ENCODE measurements at regions not wholly inside any gene's neighbourhood (a gene's known extent, or its start where the extent isn't known, plus 50 kb on each side); places are given as distances from the start of the nearest gene placed in this dataset.

DNA sequence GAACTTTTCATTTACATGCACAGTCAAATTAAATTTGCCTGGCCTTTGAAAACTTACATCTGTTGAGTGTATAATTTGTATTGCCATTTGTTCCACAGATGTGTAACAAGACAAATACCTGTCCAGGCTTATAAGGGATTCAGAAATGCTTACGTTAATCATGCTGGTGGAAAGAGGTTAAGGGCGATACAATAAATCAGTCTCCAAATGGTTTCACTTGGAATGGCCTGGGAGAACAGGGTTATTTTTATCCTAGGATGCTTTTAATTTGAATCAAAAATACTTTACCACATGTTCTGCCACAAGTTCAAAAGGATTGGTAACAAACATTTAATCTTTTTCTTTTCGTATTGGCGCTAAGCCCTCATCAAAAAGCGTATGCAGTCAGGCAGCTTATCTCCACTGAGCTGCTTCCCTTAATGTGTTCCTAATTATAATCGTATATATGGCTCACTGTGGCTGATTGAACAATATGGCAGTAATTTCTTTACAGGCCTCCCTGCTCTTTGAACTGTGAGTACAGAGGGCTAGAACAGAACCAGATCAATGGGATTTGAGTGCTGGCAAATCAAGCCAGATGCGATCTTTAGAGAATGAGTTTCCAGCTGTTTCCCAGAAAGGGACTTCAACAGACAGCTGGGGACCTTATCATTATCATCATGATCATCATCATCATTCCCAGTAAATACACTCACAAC is 425.7 kb downstream of the SPRY2 start:
- TF ChIP-seq POLR2AphosphoS5 (IDR thresholded peaks at IDR 0.05) (no peak), EP300 (IDR thresholded peaks at IDR 0.05; ENCODE audit: low read depth) (no peak), POLR2A (IDR thresholded peaks at IDR 0.05) (no peak)
- TF ChIP-seq, protein P1, sequence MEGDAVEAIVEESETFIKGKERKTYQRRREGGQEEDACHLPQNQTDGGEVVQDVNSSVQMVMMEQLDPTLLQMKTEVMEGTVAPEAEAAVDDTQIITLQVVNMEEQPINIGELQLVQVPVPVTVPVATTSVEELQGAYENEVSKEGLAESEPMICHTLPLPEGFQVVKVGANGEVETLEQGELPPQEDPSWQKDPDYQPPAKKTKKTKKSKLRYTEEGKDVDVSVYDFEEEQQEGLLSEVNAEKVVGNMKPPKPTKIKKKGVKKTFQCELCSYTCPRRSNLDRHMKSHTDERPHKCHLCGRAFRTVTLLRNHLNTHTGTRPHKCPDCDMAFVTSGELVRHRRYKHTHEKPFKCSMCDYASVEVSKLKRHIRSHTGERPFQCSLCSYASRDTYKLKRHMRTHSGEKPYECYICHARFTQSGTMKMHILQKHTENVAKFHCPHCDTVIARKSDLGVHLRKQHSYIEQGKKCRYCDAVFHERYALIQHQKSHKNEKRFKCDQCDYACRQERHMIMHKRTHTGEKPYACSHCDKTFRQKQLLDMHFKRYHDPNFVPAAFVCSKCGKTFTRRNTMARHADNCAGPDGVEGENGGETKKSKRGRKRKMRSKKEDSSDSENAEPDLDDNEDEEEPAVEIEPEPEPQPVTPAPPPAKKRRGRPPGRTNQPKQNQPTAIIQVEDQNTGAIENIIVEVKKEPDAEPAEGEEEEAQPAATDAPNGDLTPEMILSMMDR (IDR thresholded peaks at IDR 0.05): no peak
- DNase-seq: no peak

GRCh38 chr13:79913141-79913827 is 427.6 kb downstream of the SPRY2 start:
- no peak for TF ChIP-seq POLR2A (IDR thresholded peaks at IDR 0.05)
- TF ChIP-seq, protein P1 (IDR thresholded peaks at IDR 0.05): no peak
- TF ChIP-seq EP300 (IDR thresholded peaks at IDR 0.05; ENCODE audit: low read depth): no peak
- TF ChIP-seq POLR2AphosphoS5 (IDR thresholded peaks at IDR 0.05): no peak
- no peaks in the 10 kb centered on the region for H3K4me1 ChIP-seq
- H3K4me3 ChIP-seq: no peak overlapping the region
- intact Hi-C loops (cut with DNase I; ENCODE audit: low total_unique reads) (no loop called here), in situ Hi-C loops (cut with MboI; ENCODE audit: low pct_ligation_motif_present in 1 of 4, low pct_unique_long_range_greater_than_20kb in 1 of 4, low sequenced_read_pairs in 3 of 4) (no loop called here)
- H3K27ac ChIP-seq: no peak overlapping the region
- 91 to 93% methylated on average over 1 of the region's 1 CpG for whole genome bisulfite sequencing, 2 donors (ENCODE audit: low coverage in 1 of 2)
- H3K36me3 ChIP-seq: no peaks in the 10 kb centered on the region
- no peaks in the 10 kb centered on the region for H3K27me3 ChIP-seq
- DNase-seq: no peak
- H3K9me3 ChIP-seq: no peaks in the 10 kb centered on the region

More for the DNA sequence above, 425.7 kb downstream of the SPRY2 start:
- Histone ChIP-seq H3K4me1 (no peaks in the 10 kb centered on the region), H3K27me3 (no peaks in the 10 kb centered on the region), H3K27ac (no peak overlapping the region), H3K4me3 (no peak overlapping the region), H3K9me3 (no peaks in the 10 kb centered on the region), H3K36me3 (no peaks in the 10 kb centered on the region)
- in situ Hi-C loops (cut with MboI; ENCODE audit: low pct_ligation_motif_present in 1 of 4, low pct_unique_long_range_greater_than_20kb in 1 of 4, low sequenced_read_pairs in 3 of 4): no loop called here
- intact Hi-C loops (cut with DNase I; ENCODE audit: low total_unique reads): no loop called here
- 91 to 92% methylated on average over 6 to 7 of the region's 7 CpGs for WGBS, 2 donors (ENCODE audit: low coverage in 1 of 2)

- intact Hi-C loops (cut with DNase I; ENCODE audit: low total_unique reads) (no loop called here), in situ Hi-C loops (cut with MboI; ENCODE audit: low pct_ligation_motif_present in 1 of 4, low pct_unique_long_range_greater_than_20kb in 1 of 4, low sequenced_read_pairs in 3 of 4) (no loop called here)
- H3K9me3 ChIP-seq: no peaks in the 10 kb centered on the region
- H3K27ac ChIP-seq: no peak overlapping the region
- WGBS, 2 donors (ENCODE audit: low coverage in 1 of 2): 68 to 80% methylated on average over 3 of the region's 3 CpGs
- H3K4me3 ChIP-seq: no peak overlapping the region
- no peak for TF ChIP-seq POLR2AphosphoS5 (IDR thresholded peaks at IDR 0.05)
- TF ChIP-seq, protein P1 (IDR thresholded peaks at IDR 0.05): no peak
- no peak for TF ChIP-seq EP300 (IDR thresholded peaks at IDR 0.05; ENCODE audit: low read depth)
- no peak for TF ChIP-seq POLR2A (IDR thresholded peaks at IDR 0.05)
- no peaks in the 10 kb centered on the region for H3K4me1 ChIP-seq
- no peaks in the 10 kb centered on the region for H3K36me3 ChIP-seq
- H3K27me3 ChIP-seq: no peaks in the 10 kb centered on the region
- no peak for DNase-seq
Measured at GRCh38 chr13:79912403-79912802, 428.5 kb downstream of the SPRY2 start.

GRCh38 chr13:79910875-79911540 is 429.9 kb downstream of the SPRY2 start:
- no peak overlapping the region for H3K27ac ChIP-seq
- H3K4me1 ChIP-seq: no peaks in the 10 kb centered on the region
- TF ChIP-seq POLR2AphosphoS5 (IDR thresholded peaks at IDR 0.05) (no peak), EP300 (IDR thresholded peaks at IDR 0.05; ENCODE audit: low read depth) (no peak), POLR2A (IDR thresholded peaks at IDR 0.05) (no peak)
- TF ChIP-seq, protein P1 (IDR thresholded peaks at IDR 0.05): no peak
- intact Hi-C loops (cut with DNase I; ENCODE audit: low total_unique reads) (no loop called here), in situ Hi-C loops (cut with MboI; ENCODE audit: low pct_ligation_motif_present in 1 of 4, low pct_unique_long_range_greater_than_20kb in 1 of 4, low sequenced_read_pairs in 3 of 4) (no loop called here)
- no peaks in the 10 kb centered on the region for H3K27me3 ChIP-seq
- DNase-seq: no peak
- H3K4me3 ChIP-seq: no peak overlapping the region
- no peaks in the 10 kb centered on the region for H3K36me3 ChIP-seq
- 81 to 84% methylated on average over 4 to 5 of the region's 5 CpGs for WGBS, 2 donors (ENCODE audit: low coverage in 1 of 2)
- H3K9me3 ChIP-seq: no peaks in the 10 kb centered on the region

Data from transverse colon (tissue), 4 donors.